ENCODE measurements at regions not wholly inside any gene's neighbourhood (a gene's known extent, or its start where the extent isn't known, plus 50 kb on each side); places are given as distances from the start of the nearest gene placed in this dataset.

GRCh38 chr14:66425402-66425801 lies 60.8 kb upstream of the CCDC196 start:
- TF ChIP-seq POLR2A (IDR thresholded peaks at IDR 0.05; ENCODE audit: low read depth, low read length) (no peak), POLR2AphosphoS5 (IDR thresholded peaks at IDR 0.05; ENCODE audit: low read depth, low read length) (no peak), SPI1 (IDR thresholded peaks at IDR 0.05; ENCODE audit: low read depth, low read length) (no peak), TAF1 (IDR thresholded peaks at IDR 0.05; ENCODE audit: low read depth, low read length) (no peak), PAX5 (IDR thresholded peaks at IDR 0.05; ENCODE audit: insufficient read depth, low read length, severe bottlenecking) (no peak)

All from GM12891 (cell line).